HG03280 (cell line): ENCODE measurements at regions not wholly inside any gene's neighbourhood (a gene's known extent, or its start where the extent isn't known, plus 50 kb on each side); places are given as distances from the start of the nearest gene placed in this dataset.
"Not testable (repeated sequence)": the region's sequence is repeated elsewhere in the genome, so short reads cannot be mapped to it uniquely, and the experiment has no call there.

ENCODE experiments used
- ATAC-seq: cut with Tn5 transposase; IDR thresholded peaks from one replicate; pipeline ENCODE4 v1.9.1; 2021; ENCODE audit warnings: mild to moderate bottlenecking, moderate library complexity; ENCODE audit not compliant: unreplicated experiment

- ATAC-seq = no peak
Measured at GRCh38 chr1:172795741-172796140, 136.8 kb downstream of the FASLG start.

DNA sequence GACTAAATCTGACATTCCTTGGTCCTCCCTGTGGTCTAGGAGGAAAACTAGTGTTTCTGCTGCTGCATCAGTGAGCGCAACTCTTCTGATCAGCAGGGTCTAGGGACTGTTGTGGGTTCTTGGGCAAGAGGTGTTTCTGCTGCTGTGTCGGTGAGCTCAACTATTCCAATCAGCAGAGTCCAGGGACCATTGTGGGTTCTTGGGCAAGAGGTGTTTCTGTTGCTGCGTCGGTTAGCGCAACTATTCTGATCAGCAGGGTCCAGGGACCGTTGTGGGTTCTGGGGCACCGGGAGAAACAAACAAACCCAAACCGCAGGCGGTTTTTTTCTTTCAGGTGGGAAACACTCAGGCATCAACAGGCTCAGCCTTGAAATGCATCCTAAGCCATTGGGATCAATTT, 140.9 kb downstream of the FASLG start:
- ATAC-seq = not testable (repeated sequence)

DNA sequence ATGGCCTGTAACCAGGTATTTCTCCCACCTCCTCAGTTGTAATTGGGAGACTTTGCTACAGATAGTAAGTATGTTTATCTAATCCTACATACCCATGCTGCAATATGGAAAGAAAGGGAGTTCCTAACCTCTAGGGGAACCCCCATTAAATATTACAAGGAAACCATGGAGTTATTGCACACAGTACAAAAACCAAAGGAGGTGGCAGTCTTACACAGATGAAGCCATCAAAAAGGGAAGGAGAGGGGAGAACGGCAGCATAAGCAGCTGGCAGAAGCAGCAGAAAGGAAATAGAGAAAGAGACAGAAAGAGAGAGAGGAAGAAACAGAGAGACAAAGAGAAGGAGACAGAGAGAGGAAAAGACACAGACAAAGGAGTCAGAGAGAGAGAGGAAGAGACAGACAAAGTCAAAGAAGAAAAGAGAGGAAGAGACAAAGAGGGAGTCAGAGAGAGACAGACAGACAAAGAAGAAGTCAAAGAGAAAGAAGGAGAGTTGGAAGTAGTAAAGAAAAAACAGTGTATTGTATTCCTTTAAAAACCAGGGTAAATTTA, 142.9 kb downstream of the FASLG start:
- no peak for ATAC-seq

- ATAC-seq = no peak
Measured at GRCh38 chr1:172809750-172810149, 150.8 kb downstream of the FASLG start.

GRCh38 chr1:172810480-172811175, 151.7 kb downstream of the FASLG start:
- ATAC-seq = no peak

DNA sequence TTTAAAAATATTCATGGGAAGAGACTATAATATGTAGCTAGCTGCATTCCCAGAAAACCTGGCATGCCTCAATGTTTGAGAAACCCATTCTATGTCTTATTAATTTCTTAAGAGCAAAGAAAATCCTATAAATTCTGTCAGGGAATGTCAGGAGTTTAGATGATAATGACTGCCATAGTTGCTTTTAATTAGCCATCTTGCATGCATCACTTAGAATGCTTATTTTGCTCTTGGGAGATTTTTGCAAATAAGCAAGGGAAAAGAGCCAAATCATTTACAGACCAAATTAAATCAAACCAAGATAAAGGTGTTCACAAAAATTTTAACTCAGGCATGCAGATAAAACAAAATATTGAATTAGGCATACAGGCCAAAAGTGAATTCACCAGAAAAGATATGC, 152.8 kb downstream of the FASLG start:
- no peak for ATAC-seq

GRCh38 chr1:172812118-172812517, 153.2 kb downstream of the FASLG start:
- ATAC-seq = no peak

- no peak for ATAC-seq
Measured at GRCh38 chr1:172813330-172813729, 154.4 kb downstream of the FASLG start.

DNA sequence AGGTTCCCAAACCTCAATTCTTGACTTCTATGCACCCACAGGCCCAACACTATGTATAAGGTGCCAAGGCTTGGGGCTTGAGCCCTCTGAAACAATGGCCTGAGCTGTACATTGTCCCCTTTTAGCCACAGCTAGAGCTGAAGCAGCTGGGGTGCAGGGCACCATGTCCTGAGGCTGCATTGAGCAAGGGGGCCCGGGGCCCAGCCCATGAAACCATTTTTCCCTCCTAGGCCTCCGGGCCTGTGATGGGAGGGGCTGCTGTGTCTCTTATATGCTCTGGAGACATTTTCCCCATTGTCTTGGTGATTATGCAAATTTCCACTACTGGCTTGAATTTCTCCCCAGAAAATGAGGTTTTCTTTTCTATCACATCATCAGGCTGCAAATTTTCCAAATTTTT, 155.5 kb downstream of the FASLG start:
- ATAC-seq = no peak

- ATAC-seq = no peak
Measured at GRCh38 chr1:172815740-172816139, 156.8 kb downstream of the FASLG start.

DNA sequence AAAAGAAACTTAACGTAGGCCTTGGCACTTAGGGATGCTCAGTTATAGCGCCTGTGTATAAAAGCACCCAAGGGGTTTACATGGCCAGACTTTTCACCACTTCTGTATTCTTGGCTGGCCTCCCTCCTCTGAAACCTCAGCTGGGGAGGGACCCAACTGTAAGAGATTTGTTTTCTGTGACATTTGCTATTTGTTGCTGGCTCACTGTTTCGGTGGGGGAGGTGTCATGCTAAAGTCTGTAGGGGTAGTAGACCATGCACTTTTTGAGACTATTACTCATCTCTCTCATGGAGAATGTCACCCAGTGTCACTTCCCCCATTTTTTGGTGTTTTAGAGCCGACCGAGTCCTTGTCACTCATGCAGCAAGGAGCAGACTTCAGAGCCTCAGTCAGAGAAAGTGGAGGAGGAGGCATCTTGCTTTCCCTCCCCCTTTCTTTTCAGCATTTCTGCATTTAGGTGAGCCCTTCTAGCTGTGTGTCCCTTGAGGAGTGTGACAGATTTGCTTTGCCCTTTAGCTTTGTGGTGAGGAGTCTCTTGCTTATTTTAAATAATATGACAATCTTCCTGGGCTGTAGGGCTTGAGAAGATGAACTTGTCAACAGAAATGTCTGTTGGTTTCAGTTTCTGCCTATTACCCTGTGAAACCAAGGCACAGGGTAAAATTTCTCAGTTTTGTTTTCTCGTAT, 160.1 kb downstream of the FASLG start:
- peak; percentile 93 for ATAC-seq

DNA sequence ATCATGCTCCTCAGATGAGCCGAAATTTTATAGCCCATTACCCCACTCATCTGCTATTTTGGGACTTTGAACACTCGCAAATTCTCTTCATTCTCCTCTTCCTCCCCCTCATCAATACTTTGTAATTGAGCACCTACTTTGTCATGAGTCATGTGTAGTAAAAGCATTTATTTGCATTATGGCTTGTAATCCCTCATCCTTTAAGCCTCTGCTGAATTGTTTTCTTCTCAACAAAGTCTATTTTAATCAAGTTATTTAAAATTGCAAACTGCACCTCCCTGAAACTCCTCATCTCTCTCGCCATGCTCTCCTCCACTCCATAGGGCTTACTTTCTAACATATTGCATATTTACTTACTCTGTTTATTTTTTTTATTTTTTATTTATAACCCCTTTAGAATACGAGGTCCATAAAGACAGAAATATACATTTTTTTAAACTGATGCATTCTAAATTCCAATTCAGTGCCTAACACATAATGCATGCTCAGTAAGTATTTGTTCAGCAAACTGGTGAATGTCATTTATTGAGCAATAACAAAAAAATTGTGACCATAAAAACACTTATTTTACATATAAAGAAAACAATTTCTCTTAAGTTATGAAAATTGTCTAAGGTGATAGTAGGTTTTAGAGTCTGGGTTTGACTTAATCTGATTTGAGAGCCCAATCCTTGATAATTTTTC, 161.7 kb downstream of the FASLG start:
- no peak for ATAC-seq

DNA sequence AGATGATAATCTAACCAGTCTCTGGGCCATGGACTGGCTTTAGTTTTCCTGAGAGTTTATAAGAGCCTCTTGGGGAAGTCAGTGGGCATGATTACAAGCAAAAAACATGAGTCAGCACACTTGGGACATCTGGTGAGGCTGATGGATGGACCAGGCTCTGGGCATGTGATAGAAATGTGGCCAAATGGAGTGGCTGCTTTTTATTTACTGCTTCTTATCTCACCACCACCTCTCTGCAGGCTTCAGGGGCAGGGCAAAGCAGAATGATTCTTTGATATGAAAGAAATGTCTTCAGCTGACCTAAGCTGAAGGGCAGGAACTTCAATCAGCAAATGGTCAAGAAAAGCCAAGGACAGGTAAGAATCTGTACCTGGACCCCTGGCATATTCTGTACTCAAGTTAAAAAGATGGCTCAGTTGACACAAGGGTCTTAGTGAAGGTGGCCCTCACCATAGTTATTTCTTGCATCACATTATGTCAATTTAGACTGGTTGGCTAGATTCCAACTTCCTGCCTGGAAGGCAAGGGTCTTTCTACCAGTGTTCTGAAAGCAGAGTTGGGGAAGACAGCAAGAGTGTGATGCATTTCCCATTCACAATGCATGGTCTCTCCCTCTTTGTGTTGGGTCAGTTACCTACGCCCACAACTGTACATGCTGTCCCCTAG, 162.8 kb downstream of the FASLG start:
- ATAC-seq = no peak

DNA sequence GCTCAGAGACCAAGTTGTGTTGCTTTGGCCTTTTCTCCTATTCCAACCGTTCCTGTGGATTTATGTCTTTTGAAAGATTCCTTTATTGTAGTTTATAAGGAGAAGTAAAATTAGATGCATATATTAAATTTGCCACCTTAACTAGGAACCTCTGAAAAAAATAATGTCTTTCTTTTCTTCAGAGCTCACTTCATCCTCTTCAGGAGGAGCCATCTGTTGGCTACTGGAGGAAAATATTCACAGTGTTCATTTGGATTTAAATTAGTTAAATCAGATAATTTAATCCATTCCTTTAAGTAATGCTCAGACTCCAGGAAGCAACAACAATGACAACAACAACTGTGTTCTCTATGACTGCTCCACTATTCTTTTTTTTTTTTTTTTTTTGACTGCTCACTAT, 164.0 kb downstream of the FASLG start:
- ATAC-seq = no peak

GRCh38 chr1:172823534-172823933, 164.6 kb downstream of the FASLG start:
- no peak for ATAC-seq

GRCh38 chr1:172824209-172824608, 165.3 kb downstream of the FASLG start:
- ATAC-seq = no peak

DNA sequence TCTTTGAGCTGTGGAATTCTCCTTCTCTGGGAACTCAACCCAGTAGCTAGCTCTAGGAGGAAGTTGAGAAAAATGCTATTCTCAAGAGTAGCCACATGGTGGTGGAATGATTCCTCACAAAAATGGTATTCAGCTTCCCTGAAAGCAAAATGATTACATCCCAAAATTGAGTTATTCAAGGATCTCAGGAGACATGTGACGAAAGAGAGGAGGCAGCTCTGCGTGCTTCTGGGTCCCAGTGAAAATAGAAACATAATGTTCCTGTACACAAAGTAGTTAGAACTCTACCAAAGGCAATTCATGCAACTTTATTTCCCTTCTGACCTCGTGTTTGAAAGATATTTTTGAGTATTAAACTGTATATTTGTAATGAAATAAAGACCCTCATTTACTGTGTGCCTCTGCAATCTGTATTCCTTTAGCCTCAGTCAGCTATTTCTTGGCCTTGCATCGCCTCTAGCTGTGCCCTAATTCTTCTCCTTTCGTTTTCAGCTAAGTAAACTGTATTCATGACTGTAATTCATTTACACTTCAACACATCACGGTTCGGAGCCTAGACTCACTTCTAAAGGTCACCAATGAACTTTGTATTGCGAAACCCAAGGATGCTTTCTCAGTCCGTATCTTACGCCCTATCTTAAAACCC, 167.3 kb downstream of the FASLG start:
- ATAC-seq = no peak

GRCh38 chr1:172827301-172827700, 168.4 kb downstream of the FASLG start:
- ATAC-seq = no peak

GRCh38 chr1:172827841-172828240, 168.9 kb downstream of the FASLG start:
- ATAC-seq = no peak

- ATAC-seq = no peak
Measured at GRCh38 chr1:172832006-172832725, 173.3 kb downstream of the FASLG start.
